ENCODE measurements at regions not wholly inside any gene's neighbourhood (a gene's known extent, or its start where the extent isn't known, plus 50 kb on each side); places are given as distances from the start of the nearest gene placed in this dataset.

DNA sequence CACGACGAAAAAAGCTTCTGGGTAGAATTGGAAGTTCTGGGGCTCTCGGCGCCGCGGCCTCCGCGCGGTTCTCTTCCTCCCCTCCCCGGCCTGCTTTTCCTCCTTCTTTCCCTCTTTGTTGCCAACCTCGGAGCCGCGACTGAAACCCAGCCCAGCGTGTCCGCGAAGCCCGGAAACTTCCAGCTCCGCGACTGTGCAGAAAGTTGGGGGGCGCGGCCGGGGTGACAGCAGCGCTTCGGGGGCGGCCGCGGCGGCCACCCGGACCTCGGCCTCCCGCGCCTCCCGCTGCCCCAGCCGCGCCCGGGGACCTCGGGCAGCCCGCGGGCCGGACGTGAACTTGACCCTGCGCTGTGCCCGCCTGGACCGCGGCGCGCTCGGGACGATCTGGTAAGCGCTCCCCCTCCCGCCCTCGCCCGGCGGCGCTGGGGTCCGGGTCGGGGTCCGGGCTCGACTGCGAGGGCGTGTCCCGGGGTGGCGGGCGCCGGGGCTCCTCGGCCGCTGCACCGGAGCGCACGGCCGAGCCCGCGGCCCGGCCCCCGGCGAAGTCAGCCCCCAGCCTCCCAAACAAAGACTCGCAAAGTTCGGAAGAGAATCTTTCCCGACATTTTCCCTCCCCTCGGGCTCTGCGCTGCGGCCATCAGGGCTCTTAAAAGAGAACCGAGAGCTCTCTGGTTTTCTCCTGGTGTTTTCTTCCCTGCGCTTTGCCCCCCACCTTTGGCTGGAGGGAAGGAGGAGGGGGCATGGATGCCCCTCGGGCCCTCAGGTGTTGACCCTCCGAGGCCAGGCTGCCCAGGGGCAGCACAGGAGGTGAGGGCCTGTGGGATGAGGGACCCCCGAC is 67.9 kb upstream of the WNT7B start:
- H3K27me3 Mint-ChIP-seq (ENCODE audit: low read depth), result peaks cover 36% of the 10 kb centered on the region
- H3K4me3 Mint-ChIP-seq, result peak overlapping the region; percentile 64
- no peaks in the 10 kb centered on the region for H3K9me3 Mint-ChIP-seq
- ATAC-seq, result peak; percentile 68
- H3K27ac Mint-ChIP-seq, result no peak overlapping the region
- TF ChIP-seq RORB (CRISPR knock-in tag; IDR thresholded peaks at IDR 0.05), result no peak
- TF ChIP-seq CREM (CRISPR knock-in tag; IDR thresholded peaks at IDR 0.05), result no peak
- no peak for TF ChIP-seq CREB1 (CRISPR knock-in tag; IDR thresholded peaks at IDR 0.05)
- no peak for TF ChIP-seq ERG (CRISPR knock-in tag; IDR thresholded peaks at IDR 0.05)
- TF ChIP-seq ZNF423 (CRISPR knock-in tag; IDR thresholded peaks at IDR 0.05), result no peak
- TF ChIP-seq GTF2I (CRISPR knock-in tag; conservative IDR thresholded peaks at IDR 0.05), result no peak
- no peak for TF ChIP-seq ZNF317 (CRISPR knock-in tag; IDR thresholded peaks at IDR 0.05; ENCODE audit: borderline replicate concordance, low read depth)
- no peak for TF ChIP-seq EMX1 (CRISPR knock-in tag; IDR thresholded peaks at IDR 0.05)
- TF ChIP-seq IRF1 (CRISPR knock-in tag; IDR thresholded peaks at IDR 0.05), result no peak
- TF ChIP-seq, protein P1, sequence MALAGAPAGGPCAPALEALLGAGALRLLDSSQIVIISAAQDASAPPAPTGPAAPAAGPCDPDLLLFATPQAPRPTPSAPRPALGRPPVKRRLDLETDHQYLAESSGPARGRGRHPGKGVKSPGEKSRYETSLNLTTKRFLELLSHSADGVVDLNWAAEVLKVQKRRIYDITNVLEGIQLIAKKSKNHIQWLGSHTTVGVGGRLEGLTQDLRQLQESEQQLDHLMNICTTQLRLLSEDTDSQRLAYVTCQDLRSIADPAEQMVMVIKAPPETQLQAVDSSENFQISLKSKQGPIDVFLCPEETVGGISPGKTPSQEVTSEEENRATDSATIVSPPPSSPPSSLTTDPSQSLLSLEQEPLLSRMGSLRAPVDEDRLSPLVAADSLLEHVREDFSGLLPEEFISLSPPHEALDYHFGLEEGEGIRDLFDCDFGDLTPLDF (CRISPR knock-in tag; IDR thresholded peaks at IDR 0.05), result no peak
- no peak for TF ChIP-seq USF1 (CRISPR knock-in tag; IDR thresholded peaks at IDR 0.05)
- TF ChIP-seq TCF7 (CRISPR knock-in tag; IDR thresholded peaks at IDR 0.05; ENCODE audit: low read depth), result no peak
- no peak for TF ChIP-seq USF2 (CRISPR knock-in tag; IDR thresholded peaks at IDR 0.05)
- no peak for TF ChIP-seq ZNF671 (CRISPR knock-in tag; IDR thresholded peaks at IDR 0.05)
- TF ChIP-seq, protein P2, sequence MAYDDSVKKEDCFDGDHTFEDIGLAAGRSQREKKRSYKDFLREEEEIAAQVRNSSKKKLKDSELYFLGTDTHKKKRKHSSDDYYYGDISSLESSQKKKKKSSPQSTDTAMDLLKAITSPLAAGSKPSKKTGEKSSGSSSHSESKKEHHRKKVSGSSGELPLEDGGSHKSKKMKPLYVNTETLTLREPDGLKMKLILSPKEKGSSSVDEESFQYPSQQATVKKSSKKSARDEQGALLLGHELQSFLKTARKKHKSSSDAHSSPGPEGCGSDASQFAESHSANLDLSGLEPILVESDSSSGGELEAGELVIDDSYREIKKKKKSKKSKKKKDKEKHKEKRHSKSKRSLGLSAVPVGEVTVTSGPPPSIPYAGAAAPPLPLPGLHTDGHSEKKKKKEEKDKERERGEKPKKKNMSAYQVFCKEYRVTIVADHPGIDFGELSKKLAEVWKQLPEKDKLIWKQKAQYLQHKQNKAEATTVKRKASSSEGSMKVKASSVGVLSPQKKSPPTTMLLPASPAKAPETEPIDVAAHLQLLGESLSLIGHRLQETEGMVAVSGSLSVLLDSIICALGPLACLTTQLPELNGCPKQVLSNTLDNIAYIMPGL (CRISPR knock-in tag; IDR thresholded peaks at IDR 0.05), result no peak
- TF ChIP-seq, protein P3, sequence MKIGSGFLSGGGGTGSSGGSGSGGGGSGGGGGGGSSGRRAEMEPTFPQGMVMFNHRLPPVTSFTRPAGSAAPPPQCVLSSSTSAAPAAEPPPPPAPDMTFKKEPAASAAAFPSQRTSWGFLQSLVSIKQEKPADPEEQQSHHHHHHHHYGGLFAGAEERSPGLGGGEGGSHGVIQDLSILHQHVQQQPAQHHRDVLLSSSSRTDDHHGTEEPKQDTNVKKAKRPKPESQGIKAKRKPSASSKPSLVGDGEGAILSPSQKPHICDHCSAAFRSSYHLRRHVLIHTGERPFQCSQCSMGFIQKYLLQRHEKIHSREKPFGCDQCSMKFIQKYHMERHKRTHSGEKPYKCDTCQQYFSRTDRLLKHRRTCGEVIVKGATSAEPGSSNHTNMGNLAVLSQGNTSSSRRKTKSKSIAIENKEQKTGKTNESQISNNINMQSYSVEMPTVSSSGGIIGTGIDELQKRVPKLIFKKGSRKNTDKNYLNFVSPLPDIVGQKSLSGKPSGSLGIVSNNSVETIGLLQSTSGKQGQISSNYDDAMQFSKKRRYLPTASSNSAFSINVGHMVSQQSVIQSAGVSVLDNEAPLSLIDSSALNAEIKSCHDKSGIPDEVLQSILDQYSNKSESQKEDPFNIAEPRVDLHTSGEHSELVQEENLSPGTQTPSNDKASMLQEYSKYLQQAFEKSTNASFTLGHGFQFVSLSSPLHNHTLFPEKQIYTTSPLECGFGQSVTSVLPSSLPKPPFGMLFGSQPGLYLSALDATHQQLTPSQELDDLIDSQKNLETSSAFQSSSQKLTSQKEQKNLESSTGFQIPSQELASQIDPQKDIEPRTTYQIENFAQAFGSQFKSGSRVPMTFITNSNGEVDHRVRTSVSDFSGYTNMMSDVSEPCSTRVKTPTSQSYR (CRISPR knock-in tag; IDR thresholded peaks at IDR 0.05), result no peak
- TF ChIP-seq, protein P4, sequence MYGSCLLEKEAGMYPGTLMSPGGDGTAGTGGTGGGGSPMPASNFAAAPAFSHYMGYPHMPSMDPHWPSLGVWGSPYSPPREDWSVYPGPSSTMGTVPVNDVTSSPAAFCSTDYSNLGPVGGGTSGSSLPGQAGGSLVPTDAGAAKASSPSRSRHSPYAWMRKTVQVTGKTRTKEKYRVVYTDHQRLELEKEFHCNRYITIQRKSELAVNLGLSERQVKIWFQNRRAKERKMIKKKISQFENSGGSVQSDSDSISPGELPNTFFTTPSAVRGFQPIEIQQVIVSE (CRISPR knock-in tag; IDR thresholded peaks at IDR 0.05; ENCODE audit: borderline replicate concordance), result no peak
- TF ChIP-seq ZNF416 (CRISPR knock-in tag; IDR thresholded peaks at IDR 0.05), result no peak
- no peak for TF ChIP-seq AR (CRISPR knock-in tag; IDR thresholded peaks at IDR 0.05)
- peak; percentile 56 for DNase-seq (ENCODE audit: low spot score)
- CTCF ChIA-PET, result interaction anchor here (0.9 to 6.2 kb wide), 9 partner anchors 9 to 72 kb away, joined by 3 to 56 read pairs (median 4); no protein-coding TSS in a partner anchor
- peaks cover 14% of the 10 kb centered on the region for H3K4me1 Mint-ChIP-seq
- POLR2A ChIA-PET, result no interaction called here
- H3K36me3 Mint-ChIP-seq, result no peaks in the 10 kb centered on the region
